Heart left ventricle (tissue), 13 donors: ENCODE measurements at regions not wholly inside any gene's neighbourhood (a gene's known extent, or its start where the extent isn't known, plus 50 kb on each side); places are given as distances from the start of the nearest gene placed in this dataset.

Experiments used
- CTCF ChIP-seq, 12 donors: fragments of 200-600 bp; sonication (generic) in 4 of 12; IDR thresholded peaks; one replicate each; pipeline versions ENCODE4 v1.5.0 to v1.8.0; 2018 to 2022; ENCODE audit warnings: antibody characterized with exemption in 12 of 12, mild to moderate bottlenecking in 5 of 12
- POLR2A ChIP-seq, 2 donors: fragments of 450-650 bp; IDR thresholded peaks; one replicate each; pipeline ENCODE4 v1.6.1; 2017; ENCODE audit warnings: antibody characterized with exemption in 2 of 2, mild to moderate bottlenecking in 2 of 2, moderate library complexity in 2 of 2
- donor health status: ischemic (EF 13 %, LVEDD 7.1; RV severe dilation, severe dysfunction).
- donor health status: DM: no; HTN: yes; CAD: no.
- donor health status: DM: no; HTN: no; CAD: no.
- donor health status: ischemic (EF 25% LVEDD 6.9; RV normal size, moderate dysfunction).
- donor health status: ischemic (EF 25% LVEDD 5.7; RV mildly dilated, moderate dysfunction).
- donor health status: ischemic (EF 35%, LVEDD 5.7; RV mildly dilated, moderate dysfunction).
- donor health status: nonischemic (EF 11% LVEDD 7.7; RV severe dilation, severe dysfunction).
- donor health status: DM: yes; HTN: yes; CAD: no.
- donor health status: PGD.
- donor health status: ischemic (EF 29% LVEDD 5.4; RV normal size, mild dysfunction).
- donor health status: nonischemic (EF 23%, LVEDD 6.1; RV moderate dilation, normal function).

- TF ChIP-seq CTCF (IDR thresholded peaks at IDR 0.05) (no peak), POLR2A (IDR thresholded peaks at IDR 0.05) (no peak)
Measured at GRCh38 chr7:41067576-41067975, 635.3 kb downstream of the INHBA start.
